Mesenchymal stem cell (in vitro differentiated cells and primary cell): ENCODE measurements at regions not wholly inside any gene's neighbourhood (a gene's known extent, or its start where the extent isn't known, plus 50 kb on each side); places are given as distances from the start of the nearest gene placed in this dataset.

Source experiments
- DNase-seq: peaks from one replicate; pipeline ENCODE4 v3.0.0-alpha.2; 2013
- H2AFZ ChIP-seq: one replicate; pipeline ENCODE4 v1.6.1; 2013; ENCODE audit warnings: low read depth, mild to moderate bottlenecking, control low read depth, inconsistent platforms, low read length, moderate library complexity
- H2AK5ac ChIP-seq: 2 replicates; pipeline ENCODE4 v1.6.1; 2013; ENCODE audit warnings: low read length, moderate library complexity, mild to moderate bottlenecking, inconsistent platforms; ENCODE audit not compliant: severe bottlenecking
- H2BK120ac ChIP-seq: one replicate; pipeline ENCODE4 v1.6.1; 2013; ENCODE audit warnings: low read depth, mild to moderate bottlenecking, inconsistent platforms, low read length, moderate library complexity
- H2BK12ac ChIP-seq, 2 experiments: one replicate each; pipeline ENCODE4 v1.6.1; 2013; ENCODE audit warnings: inconsistent platforms in 2 of 2, low read length in 2 of 2, mild to moderate bottlenecking in 2 of 2, moderate library complexity in 2 of 2, control low read depth in 1 of 2
- H2BK15ac ChIP-seq: one replicate; pipeline ENCODE4 v1.6.1; 2013; ENCODE audit warnings: mild to moderate bottlenecking, low read depth, inconsistent platforms; ENCODE audit not compliant: poor library complexity, severe bottlenecking
- H2BK5ac ChIP-seq: 2 replicates; pipeline ENCODE4 v1.6.1; 2013; ENCODE audit warnings: low read depth, mild to moderate bottlenecking, low read length, control low read depth, inconsistent platforms; ENCODE audit not compliant: poor library complexity, severe bottlenecking
- H3K14ac ChIP-seq, 2 experiments: one replicate each; pipeline ENCODE4 v1.6.1; 2013; ENCODE audit warnings: inconsistent platforms in 2 of 2, low read length in 2 of 2, control low read depth in 1 of 2, mild to moderate bottlenecking in 1 of 2, moderate library complexity in 1 of 2
- H3K18ac ChIP-seq, 2 experiments: one replicate each; pipeline ENCODE4 v1.6.1; 2013; ENCODE audit warnings: inconsistent platforms in 2 of 2, low read length in 2 of 2, control low read depth in 1 of 2, low read depth in 1 of 2, mild to moderate bottlenecking in 1 of 2
- H3K23ac ChIP-seq, 2 experiments: one replicate each; pipeline ENCODE4 v1.6.1; 2013; ENCODE audit warnings: inconsistent platforms in 2 of 2, low read length in 2 of 2, mild to moderate bottlenecking in 2 of 2, moderate library complexity in 2 of 2, control low read depth in 1 of 2
- H3K27ac ChIP-seq: 2 replicates; pipeline ENCODE4 v1.5.1; 2013; ENCODE audit warnings: mild to moderate bottlenecking, moderate library complexity, low read length, control low read depth, inconsistent platforms; ENCODE audit not compliant: poor library complexity, severe bottlenecking
- H3K27me3 ChIP-seq, 2 experiments: 2 replicates each; pipeline versions ENCODE4 v1.6.1 to v1.7.0; 2013; ENCODE audit warnings: low read length in 2 of 2, mild to moderate bottlenecking in 2 of 2, moderate library complexity in 2 of 2, control low read depth in 1 of 2, inconsistent platforms in 1 of 2; ENCODE audit not compliant: control insufficient read depth in 1 of 2, insufficient read depth in 1 of 2
- H3K36me3 ChIP-seq, 2 experiments: 2 replicates each; pipeline versions ENCODE4 v1.6.1 to v1.7.0; 2013; ENCODE audit warnings: low read length in 2 of 2, control low read depth in 1 of 2, inconsistent platforms in 1 of 2, low read depth in 1 of 2, mild to moderate bottlenecking in 1 of 2; ENCODE audit not compliant: insufficient read depth in 2 of 2, control insufficient read depth in 1 of 2
- H3K4ac ChIP-seq, 2 experiments: one replicate each; pipeline ENCODE4 v1.6.1; 2013; ENCODE audit warnings: inconsistent platforms in 2 of 2, low read length in 2 of 2, mild to moderate bottlenecking in 2 of 2, moderate library complexity in 2 of 2, control low read depth in 1 of 2, low read depth in 1 of 2
- H3K4me1 ChIP-seq: 2 replicates; pipeline ENCODE4 v1.6.1; 2013; ENCODE audit warnings: low read depth, low read length, control low read depth; ENCODE audit not compliant: control insufficient read depth, insufficient read depth
- H3K4me2 ChIP-seq: 2 replicates; pipeline ENCODE4 v1.6.1; 2013; ENCODE audit warnings: low read length, mild to moderate bottlenecking, inconsistent platforms; ENCODE audit not compliant: poor library complexity, severe bottlenecking
- H3K4me3 ChIP-seq, 2 experiments: 2 replicates each; pipeline versions ENCODE4 v1.5.1 to v1.7.0; 2013; ENCODE audit warnings: low read length in 2 of 2, mild to moderate bottlenecking in 2 of 2, control low read depth in 1 of 2, low read depth in 1 of 2; ENCODE audit not compliant: insufficient read depth in 1 of 2
- H3K79me1 ChIP-seq: replicated peaks from 2 replicates; pipeline ENCODE4 v1.6.1; 2013; ENCODE audit warnings: mild to moderate bottlenecking, control low read depth, low read length, inconsistent platforms; ENCODE audit not compliant: poor library complexity, severe bottlenecking
- H3K9ac ChIP-seq: 2 replicates; pipeline ENCODE4 v1.7.0; 2013; ENCODE audit warnings: mild to moderate bottlenecking, low read length, moderate library complexity
- H3K9me3 ChIP-seq: 2 replicates; pipeline ENCODE4 v1.7.0; 2013; ENCODE audit warnings: mild to moderate bottlenecking, low read length; ENCODE audit not compliant: control insufficient read depth
- H4K8ac ChIP-seq: one replicate; pipeline ENCODE4 v1.6.1; 2013; ENCODE audit warnings: inconsistent platforms, mild to moderate bottlenecking, low read length, moderate library complexity
- H4K91ac ChIP-seq: one replicate; pipeline ENCODE4 v1.6.1; 2013; ENCODE audit warnings: mild to moderate bottlenecking, low read length, inconsistent platforms
- WGBS: methylation state at CpG from one replicate; pipeline ENCODE4 v1.1.7; 2013; ENCODE audit warnings: mixed read lengths; 5-methylcytosine and 5-hydroxymethylcytosine counted together

DNA sequence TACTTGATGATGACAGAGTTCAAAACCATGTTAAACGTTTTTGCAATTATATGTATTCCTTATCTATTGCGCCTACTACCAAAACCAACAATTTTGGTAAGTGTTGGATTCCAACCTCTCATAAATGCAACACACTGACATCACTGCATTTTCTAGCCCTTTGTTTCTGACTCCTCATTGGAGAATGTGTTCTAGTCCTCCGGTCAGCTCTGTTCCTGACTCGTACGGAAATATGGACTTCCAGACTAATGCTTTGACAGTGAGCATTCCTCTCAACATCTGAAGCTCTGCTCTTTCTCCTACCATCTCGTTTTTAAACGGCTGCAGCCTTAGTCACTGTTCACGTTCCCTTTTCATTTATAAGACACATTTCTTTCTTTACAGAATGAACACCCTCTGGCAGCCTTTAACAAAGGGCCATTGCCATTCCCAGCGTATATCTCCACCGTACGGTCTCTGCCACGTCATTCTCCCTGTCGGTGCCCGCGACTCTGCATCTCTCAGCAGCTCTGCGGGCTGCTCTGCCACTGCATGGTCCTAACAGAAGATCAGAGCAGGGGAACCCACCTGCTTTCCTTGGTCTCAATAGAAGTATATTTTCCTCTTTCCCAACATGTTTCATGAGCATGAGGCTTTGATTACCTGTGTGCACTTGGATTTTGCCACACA lies 103.0 kb upstream of the SYNDIG1 start:
- H4K8ac ChIP-seq, result no peak overlapping the region
- no peak overlapping the region for H3K9ac ChIP-seq
- H2BK5ac ChIP-seq, result no peak overlapping the region
- no peak overlapping the region for H2BK15ac ChIP-seq
- H3K36me3 ChIP-seq, result no peaks in the 10 kb centered on the region
- no peak overlapping the region for H3K18ac ChIP-seq
- WGBS, result 86% methylated on average over 16 of the region's 16 CpGs
- no peak overlapping the region for H2AFZ ChIP-seq
- peaks cover 9% of the 10 kb centered on the region for H3K9me3 ChIP-seq
- no peak overlapping the region for H2BK12ac ChIP-seq
- H3K79me1 ChIP-seq, result no peaks in the 10 kb centered on the region
- no peak overlapping the region for H2AK5ac ChIP-seq
- H3K27ac ChIP-seq, result no peak overlapping the region
- DNase-seq, result no peak
- peaks cover 0 to 17% of the 10 kb centered on the region in 2 experiments for H3K27me3 ChIP-seq
- no peak overlapping the region for H3K23ac ChIP-seq
- no peak overlapping the region for H3K14ac ChIP-seq
- H3K4me2 ChIP-seq, result no peak overlapping the region
- no peak overlapping the region for H4K91ac ChIP-seq
- H3K4me1 ChIP-seq, result no peaks in the 10 kb centered on the region
- H3K4me3 ChIP-seq, result no peak overlapping the region
- no peak overlapping the region for H3K4ac ChIP-seq
- H2BK120ac ChIP-seq, result no peak overlapping the region

DNA sequence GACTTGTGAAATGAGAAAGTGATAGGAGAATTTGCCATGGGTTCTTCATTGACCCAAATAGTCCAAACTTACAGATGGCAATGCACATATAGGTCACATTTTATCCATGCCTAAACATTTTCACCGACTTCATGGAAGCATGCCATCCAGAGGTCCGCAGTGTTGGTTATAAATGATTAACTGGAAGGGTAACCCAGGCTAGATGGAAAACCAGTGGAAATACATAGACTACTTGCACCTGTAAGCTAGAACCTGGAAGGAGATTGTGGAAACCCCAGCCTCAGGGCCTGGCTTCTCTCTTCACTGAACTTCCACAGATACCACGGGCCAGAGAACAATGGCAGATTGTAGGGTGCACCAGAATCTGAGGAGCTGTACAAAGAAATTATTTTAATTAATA lies 103.8 kb upstream of the SYNDIG1 start:
- no peak overlapping the region for H4K91ac ChIP-seq
- H3K23ac ChIP-seq, result no peak overlapping the region
- H3K79me1 ChIP-seq, result no peaks in the 10 kb centered on the region
- H3K9ac ChIP-seq, result no peak overlapping the region
- no peak overlapping the region for H2AFZ ChIP-seq
- H3K27ac ChIP-seq, result no peak overlapping the region
- H3K4me3 ChIP-seq, result no peak overlapping the region
- WGBS, result 88% methylated on average over 2 of the region's 3 CpGs
- no peak overlapping the region for H3K14ac ChIP-seq
- H3K9me3 ChIP-seq, result peaks cover 9% of the 10 kb centered on the region
- H2BK5ac ChIP-seq, result no peak overlapping the region
- H2AK5ac ChIP-seq, result no peak overlapping the region
- H3K18ac ChIP-seq, result no peak overlapping the region
- H2BK120ac ChIP-seq, result no peak overlapping the region
- H2BK15ac ChIP-seq, result no peak overlapping the region
- H4K8ac ChIP-seq, result no peak overlapping the region
- no peak overlapping the region for H3K4ac ChIP-seq
- peaks cover 0 to 17% of the 10 kb centered on the region in 2 experiments for H3K27me3 ChIP-seq
- H2BK12ac ChIP-seq, result no peak overlapping the region
- no peak overlapping the region for H3K4me2 ChIP-seq
- H3K36me3 ChIP-seq, result no peaks in the 10 kb centered on the region
- no peaks in the 10 kb centered on the region for H3K4me1 ChIP-seq
- DNase-seq, result no peak

DNA sequence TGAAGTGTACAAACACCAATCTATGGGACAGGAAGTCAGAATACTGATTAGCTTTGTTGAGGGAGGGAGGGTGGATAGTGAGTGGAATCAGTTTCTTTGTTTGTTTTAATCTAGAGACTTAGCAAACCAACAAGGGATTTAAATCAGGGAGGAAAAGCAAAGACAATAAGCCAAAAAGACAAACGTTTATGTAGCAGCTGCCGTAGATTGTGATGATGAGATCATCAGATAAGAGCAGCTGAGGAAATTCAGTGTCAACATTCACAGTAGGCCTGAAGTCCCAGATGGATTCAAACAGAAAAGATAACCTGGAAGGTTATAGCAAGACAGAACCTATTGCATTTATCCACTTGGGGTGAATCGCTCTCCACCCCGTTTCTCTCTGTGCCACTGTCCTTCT lies 104.9 kb upstream of the SYNDIG1 start:
- Histone ChIP-seq H2BK120ac (no peak overlapping the region), H3K27ac (no peak overlapping the region), H3K79me1 (no peaks in the 10 kb centered on the region), H4K91ac (no peak overlapping the region), H3K14ac (no peak overlapping the region), H2BK15ac (no peak overlapping the region), H2BK5ac (no peak overlapping the region), H3K9me3 (peaks cover 9% of the 10 kb centered on the region), H3K27me3 (peaks cover 0 to 17% of the 10 kb centered on the region in 2 experiments), H3K4me3 (no peak overlapping the region), H3K23ac (no peak overlapping the region), H4K8ac (no peak overlapping the region), H3K4me2 (no peak overlapping the region), H3K4ac (no peak overlapping the region), H3K36me3 (no peaks in the 10 kb centered on the region), H2AK5ac (no peak overlapping the region), H3K18ac (no peak overlapping the region), H3K4me1 (no peaks in the 10 kb centered on the region), H3K9ac (no peak overlapping the region), H2AFZ (no peak overlapping the region), H2BK12ac (no peak overlapping the region)
- DNase-seq, result no peak
- WGBS, result 43% methylated on average over 4 of the region's 4 CpGs

DNA sequence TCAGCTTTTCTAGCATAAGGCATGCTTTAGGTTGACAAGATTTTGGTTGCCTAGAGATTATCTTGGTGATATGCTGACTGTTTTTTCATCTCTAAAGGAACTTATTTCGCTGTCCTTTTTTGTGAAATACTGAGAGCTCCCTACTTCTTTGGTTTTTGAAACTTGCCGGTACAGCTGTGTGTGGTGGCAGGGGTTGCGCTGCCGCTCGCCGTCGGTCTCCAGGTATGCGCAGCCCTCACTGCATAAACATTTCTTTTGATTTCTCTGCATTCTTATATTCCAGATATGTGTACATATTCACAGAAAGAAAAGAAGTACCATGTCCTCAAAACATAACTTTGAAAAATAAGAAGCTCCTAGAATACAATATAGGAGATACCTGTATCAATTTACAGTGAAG lies 106.4 kb upstream of the SYNDIG1 start:
- H3K4ac ChIP-seq, result no peak overlapping the region
- H3K18ac ChIP-seq, result no peak overlapping the region
- no peak overlapping the region for H3K4me2 ChIP-seq
- H3K27ac ChIP-seq, result no peak overlapping the region
- no peak overlapping the region for H2BK15ac ChIP-seq
- H3K79me1 ChIP-seq, result no peaks in the 10 kb centered on the region
- H3K27me3 ChIP-seq, result peaks cover 0 to 12% of the 10 kb centered on the region in 2 experiments
- H2AK5ac ChIP-seq, result no peak overlapping the region
- WGBS, result 94% methylated on average over 4 of the region's 8 CpGs
- H3K36me3 ChIP-seq, result no peaks in the 10 kb centered on the region
- no peak overlapping the region for H2AFZ ChIP-seq
- H2BK5ac ChIP-seq, result no peak overlapping the region
- no peak overlapping the region for H2BK120ac ChIP-seq
- H3K23ac ChIP-seq, result no peak overlapping the region
- no peak overlapping the region for H3K14ac ChIP-seq
- H3K9me3 ChIP-seq, result peaks cover 9% of the 10 kb centered on the region
- H4K91ac ChIP-seq, result no peak overlapping the region
- H3K4me3 ChIP-seq, result no peak overlapping the region
- no peak for DNase-seq
- no peaks in the 10 kb centered on the region for H3K4me1 ChIP-seq
- H2BK12ac ChIP-seq, result no peak overlapping the region
- H3K9ac ChIP-seq, result no peak overlapping the region
- no peak overlapping the region for H4K8ac ChIP-seq
